ENCODE measurements at regions not wholly inside any gene's neighbourhood (a gene's known extent, or its start where the extent isn't known, plus 50 kb on each side); places are given as distances from the start of the nearest gene placed in this dataset.

GRCh38 chr7:54069843-54070242, 472.3 kb upstream of the VSTM2A start:
- Mint-ChIP-seq H3K4me3 (no peak overlapping the region), H3K4me1 (no peaks in the 10 kb centered on the region), H3K27me3 (no peaks in the 10 kb centered on the region), H3K36me3 (no peaks in the 10 kb centered on the region), H3K27ac (no peak overlapping the region), H3K9me3 (peaks cover 6 to 20% (median 13%) of the 10 kb centered on the region in 7 donors)
- no peak for ATAC-seq (ENCODE audit: low read depth in 2 of 2)
- no peak for DNase-seq

GRCh38 chr7:54072710-54073109, 469.5 kb upstream of the VSTM2A start:
- ATAC-seq (ENCODE audit: low read depth in 2 of 2), result no peak
- Mint-ChIP-seq H3K9me3 (peaks cover 5 to 20% (median 9%) of the 10 kb centered on the region in 7 donors), H3K4me3 (no peak overlapping the region), H3K4me1 (no peaks in the 10 kb centered on the region), H3K27me3 (no peaks in the 10 kb centered on the region), H3K27ac (no peak overlapping the region), H3K36me3 (no peaks in the 10 kb centered on the region)
- no peak for DNase-seq

- no peak for DNase-seq
- Mint-ChIP-seq H3K4me3 (peak overlapping the region in 1 of 8 donors; percentile 2), H3K36me3 (no peaks in the 10 kb centered on the region)
Observed at GRCh38 chr7:54076616-54077015, 465.6 kb upstream of the VSTM2A start.

GRCh38 chr7:54080525-54080924, 461.6 kb upstream of the VSTM2A start:
- Mint-ChIP-seq H3K27ac (no peak overlapping the region), H3K36me3 (no peaks in the 10 kb centered on the region), H3K27me3 (no peaks in the 10 kb centered on the region), H3K4me3 (no peak overlapping the region), H3K9me3 (peaks cover 1 to 13% (median 6%) of the 10 kb centered on the region in 7 donors), H3K4me1 (no peaks in the 10 kb centered on the region)
- DNase-seq (no peak), ATAC-seq (ENCODE audit: low read depth in 2 of 2) (no peak)

More at GRCh38 chr7:54076616-54077015, 465.6 kb upstream of the VSTM2A start:
- no peak overlapping the region for H3K27ac Mint-ChIP-seq
- no peaks in the 10 kb centered on the region for H3K27me3 Mint-ChIP-seq
- H3K9me3 Mint-ChIP-seq, result peaks cover 3 to 22% (median 8%) of the 10 kb centered on the region in 7 donors
- H3K4me1 Mint-ChIP-seq, result no peaks in the 10 kb centered on the region
- ATAC-seq (ENCODE audit: low read depth in 2 of 2), result no peak

GRCh38 chr7:54080971-54081370, 461.2 kb upstream of the VSTM2A start:
- DNase-seq, result no peak
- no peaks in the 10 kb centered on the region for H3K36me3 Mint-ChIP-seq
- peak overlapping the region in 1 of 6 donors; percentile 75 for H3K27ac Mint-ChIP-seq
- H3K4me1 Mint-ChIP-seq, result no peaks in the 10 kb centered on the region
- no peaks in the 10 kb centered on the region for H3K27me3 Mint-ChIP-seq
- no peak overlapping the region for H3K4me3 Mint-ChIP-seq
- H3K9me3 Mint-ChIP-seq, result peaks cover 1 to 14% (median 6%) of the 10 kb centered on the region in 7 donors
- no peak for ATAC-seq (ENCODE audit: low read depth in 2 of 2)

GRCh38 chr7:54084340-54084739, 457.8 kb upstream of the VSTM2A start:
- H3K4me1 Mint-ChIP-seq, result no peaks in the 10 kb centered on the region
- no peak overlapping the region for H3K27ac Mint-ChIP-seq
- H3K4me3 Mint-ChIP-seq, result no peak overlapping the region
- no peak for DNase-seq
- peaks cover 0 to 14% (median 4%) of the 10 kb centered on the region in 7 donors for H3K9me3 Mint-ChIP-seq
- no peak for ATAC-seq (ENCODE audit: low read depth in 2 of 2)
- no peaks in the 10 kb centered on the region for H3K36me3 Mint-ChIP-seq
- no peaks in the 10 kb centered on the region for H3K27me3 Mint-ChIP-seq

GRCh38 chr7:54090652-54091213, 451.4 kb upstream of the VSTM2A start:
- H3K27me3 Mint-ChIP-seq, result no peaks in the 10 kb centered on the region
- H3K4me3 Mint-ChIP-seq, result no peak overlapping the region
- no peak for ATAC-seq (ENCODE audit: low read depth in 2 of 2)
- peaks cover 0 to 13% (median 6%) of the 10 kb centered on the region in 7 donors for H3K9me3 Mint-ChIP-seq
- no peaks in the 10 kb centered on the region for H3K36me3 Mint-ChIP-seq
- DNase-seq, result no peak
- H3K4me1 Mint-ChIP-seq, result no peaks in the 10 kb centered on the region
- no peak overlapping the region for H3K27ac Mint-ChIP-seq

GRCh38 chr7:54091322-54091721, 450.9 kb upstream of the VSTM2A start:
- Mint-ChIP-seq H3K27ac (no peak overlapping the region), H3K27me3 (no peaks in the 10 kb centered on the region), H3K4me3 (no peak overlapping the region), H3K4me1 (no peaks in the 10 kb centered on the region), H3K9me3 (peaks cover 0 to 13% (median 6%) of the 10 kb centered on the region in 7 donors), H3K36me3 (no peaks in the 10 kb centered on the region)
- ATAC-seq (ENCODE audit: low read depth in 2 of 2), result no peak
- no peak for DNase-seq

GRCh38 chr7:54097886-54098285, 444.3 kb upstream of the VSTM2A start:
- H3K36me3 Mint-ChIP-seq, result no peaks in the 10 kb centered on the region
- H3K27me3 Mint-ChIP-seq, result no peaks in the 10 kb centered on the region
- ATAC-seq (ENCODE audit: low read depth in 2 of 2) (no peak), DNase-seq (no peak)
- H3K9me3 Mint-ChIP-seq, result peaks cover 2 to 19% (median 8%) of the 10 kb centered on the region in 7 donors
- no peak overlapping the region for H3K4me3 Mint-ChIP-seq
- H3K27ac Mint-ChIP-seq, result no peak overlapping the region
- no peaks in the 10 kb centered on the region for H3K4me1 Mint-ChIP-seq

- H3K36me3 Mint-ChIP-seq, result no peaks in the 10 kb centered on the region
- H3K9me3 Mint-ChIP-seq, result peaks cover 1 to 20% (median 8%) of the 10 kb centered on the region in 7 donors
- H3K27me3 Mint-ChIP-seq, result no peaks in the 10 kb centered on the region
Observed at GRCh38 chr7:54109501-54109900, 432.7 kb upstream of the VSTM2A start.

GRCh38 chr7:54111814-54112511, 430.2 kb upstream of the VSTM2A start:
- Mint-ChIP-seq H3K4me3 (no peak overlapping the region), H3K27me3 (no peaks in the 10 kb centered on the region), H3K4me1 (no peaks in the 10 kb centered on the region), H3K27ac (no peak overlapping the region), H3K36me3 (no peaks in the 10 kb centered on the region), H3K9me3 (peaks cover 3 to 20% (median 8%) of the 10 kb centered on the region in 7 donors)
- ATAC-seq (ENCODE audit: low read depth in 2 of 2) (no peak), DNase-seq (no peak)

More at GRCh38 chr7:54109501-54109900, 432.7 kb upstream of the VSTM2A start:
- H3K27ac Mint-ChIP-seq, result no peak overlapping the region
- no peak for ATAC-seq (ENCODE audit: low read depth in 2 of 2)
- no peaks in the 10 kb centered on the region for H3K4me1 Mint-ChIP-seq
- H3K4me3 Mint-ChIP-seq, result no peak overlapping the region
- DNase-seq, result no peak

- Mint-ChIP-seq H3K27ac (no peak overlapping the region), H3K27me3 (no peaks in the 10 kb centered on the region), H3K9me3 (peaks cover 3 to 23% (median 8%) of the 10 kb centered on the region in 7 donors), H3K4me1 (no peaks in the 10 kb centered on the region), H3K4me3 (no peak overlapping the region), H3K36me3 (no peaks in the 10 kb centered on the region)
- ATAC-seq (ENCODE audit: low read depth in 2 of 2), result no peak
- DNase-seq, result no peak
Observed at GRCh38 chr7:54112567-54112966, 429.6 kb upstream of the VSTM2A start.

- no peaks in the 10 kb centered on the region for H3K4me1 Mint-ChIP-seq
- DNase-seq, result no peak
Observed at GRCh38 chr7:54115028-54115763, 427.0 kb upstream of the VSTM2A start.

GRCh38 chr7:54116956-54117355, 425.2 kb upstream of the VSTM2A start:
- DNase-seq, result no peak
- no peaks in the 10 kb centered on the region for H3K36me3 Mint-ChIP-seq
- ATAC-seq (ENCODE audit: low read depth in 2 of 2), result no peak
- H3K4me3 Mint-ChIP-seq, result no peak overlapping the region
- no peaks in the 10 kb centered on the region for H3K4me1 Mint-ChIP-seq
- no peaks in the 10 kb centered on the region for H3K27me3 Mint-ChIP-seq
- H3K9me3 Mint-ChIP-seq, result peaks cover 0 to 8% (median 5%) of the 10 kb centered on the region in 7 donors
- no peak overlapping the region for H3K27ac Mint-ChIP-seq

More at GRCh38 chr7:54115028-54115763, 427.0 kb upstream of the VSTM2A start:
- Mint-ChIP-seq H3K27me3 (no peaks in the 10 kb centered on the region), H3K27ac (no peak overlapping the region), H3K36me3 (no peaks in the 10 kb centered on the region), H3K9me3 (peaks cover 3 to 19% (median 8%) of the 10 kb centered on the region in 7 donors), H3K4me3 (no peak overlapping the region)
- no peak for ATAC-seq (ENCODE audit: low read depth in 2 of 2)

Data from naive B cell (primary cell).